SK-N-SH (cell line): ENCODE measurements at regions not wholly inside any gene's neighbourhood (a gene's known extent, or its start where the extent isn't known, plus 50 kb on each side); places are given as distances from the start of the nearest gene placed in this dataset.

ENCODE experiments used
- CTCF ChIA-PET: fragments of 300-600, 350-600 bp; formaldehyde crosslinking; extraction: SDS; loops from one replicate; lab custom pipeline; 2021; lab: Yijun Ruan, JAX
- POLR2A ChIA-PET: fragments of 350-600 bp; sonication (Branson Sonifier 250); formaldehyde crosslinking; extraction: SDS; loops from one replicate; lab custom pipeline; 2020; ENCODE audit warnings: antibody characterized with exemption, inconsistent platforms; lab: Yijun Ruan, JAX
- DNase-seq: peaks from one replicate; pipeline ENCODE4 v3.0.0; 2012
- H2AFZ ChIP-seq: fragments of 200-600 bp; sonication (generic); 2 replicates; pipeline ENCODE4 v1.8.1; 2016; ENCODE audit warnings: antibody characterized with exemption, mild to moderate bottlenecking, low read depth
- H3F3A ChIP-seq: fragments of 200-600 bp; sonication (generic); replicated peaks from 2 replicates; pipeline ENCODE3; 2016; ENCODE audit warnings: antibody characterized with exemption, mild to moderate bottlenecking; ENCODE audit not compliant: insufficient read depth
- H3K27ac ChIP-seq, 2 experiments: fragments of 200-500 bp in 1 of 2; fragments of 200-600 bp in 1 of 2; sonication (Bioruptor generic) in 1 of 2; sonication (generic), shearing (Covaris generic) in 1 of 2; 2 replicates each; pipeline versions ENCODE4 v1.5.1 to v1.6.1; 2014 to 2016; ENCODE audit warnings: low read depth in 2 of 2, inconsistent platforms in 1 of 2, low read length in 1 of 2, mild to moderate bottlenecking in 1 of 2, mixed read lengths in 1 of 2
- H3K27me3 ChIP-seq: fragments of 200-600 bp; sonication (generic), shearing (Covaris generic); 2 replicates; pipeline ENCODE4 v1.6.1; 2016; ENCODE audit warnings: mixed run types; ENCODE audit not compliant: insufficient read depth
- H3K36me3 ChIP-seq, 2 experiments: fragments of 200-500 bp in 1 of 2; fragments of 200-600 bp in 1 of 2; sonication (Bioruptor generic) in 1 of 2; sonication (generic) in 1 of 2; replicated peaks in 1 of 2; 2 replicates each; pipeline versions ENCODE3 to v1.5.1; 2014 to 2016; ENCODE audit warnings: low read length in 1 of 2, mild to moderate bottlenecking in 1 of 2; ENCODE audit not compliant: insufficient read depth in 2 of 2, control insufficient read depth in 1 of 2
- H3K4me1 ChIP-seq, 2 experiments: fragments of 200-500 bp in 1 of 2; fragments of 200-600 bp in 1 of 2; sonication (Bioruptor generic) in 1 of 2; sonication (generic), shearing (Covaris generic) in 1 of 2; 2 replicates each; pipeline versions ENCODE4 v1.5.1 to v1.6.1; 2014 to 2016; ENCODE audit warnings: low read depth in 1 of 2, low read length in 1 of 2, mixed run types in 1 of 2; ENCODE audit not compliant: insufficient read depth in 2 of 2, control insufficient read depth in 1 of 2
- H3K4me2 ChIP-seq: fragments of 200-600 bp; sonication (generic), shearing (Covaris generic); 2 replicates; pipeline ENCODE4 v1.6.1; 2017; ENCODE audit warnings: mixed run types
- H3K4me3 ChIP-seq, 2 experiments: fragments of 200-500 bp in 1 of 2; fragments of 200-600 bp in 1 of 2; sonication (Bioruptor generic) in 1 of 2; sonication (generic), shearing (Covaris generic) in 1 of 2; 2 replicates each; pipeline versions ENCODE4 v1.5.1 to v1.8.1; 2014 to 2016; ENCODE audit warnings: low read depth in 2 of 2, inconsistent platforms in 1 of 2, low read length in 1 of 2, mild to moderate bottlenecking in 1 of 2, mixed read lengths in 1 of 2, moderate library complexity in 1 of 2
- H3K79me2 ChIP-seq: fragments of 200-600 bp; sonication (generic); 2 replicates; pipeline ENCODE4 v1.8.1; 2017; ENCODE audit warnings: mild to moderate bottlenecking; ENCODE audit not compliant: insufficient read depth
- H3K9ac ChIP-seq: fragments of 200-600 bp; sonication (generic); 2 replicates; pipeline ENCODE4 v1.6.1; 2017; ENCODE audit warnings: mixed run types
- H3K9me2 ChIP-seq: fragments of 200-600 bp; sonication (generic); 2 replicates; pipeline ENCODE4 v1.6.1; 2017; ENCODE audit warnings: mixed run types
- H3K9me3 ChIP-seq: fragments of 200-600 bp; sonication (generic); 2 replicates; pipeline ENCODE4 v1.6.1; 2017; ENCODE audit warnings: mixed run types, mild to moderate bottlenecking, moderate library complexity
- H4K20me1 ChIP-seq: fragments of 200-600 bp; sonication (generic); 2 replicates; pipeline ENCODE4 v1.6.1; 2017; ENCODE audit warnings: mild to moderate bottlenecking, mixed run types; ENCODE audit not compliant: insufficient read depth
- CTCF ChIP-seq: fragments of 200-600 bp; sonication (generic); IDR thresholded peaks from 2 replicates; pipeline ENCODE4 v1.6.1; 2017; ENCODE audit warnings: antibody characterized with exemption, mild to moderate bottlenecking, moderate library complexity
- FOSL2 ChIP-seq: IDR thresholded peaks from 2 replicates; pipeline ENCODE4 v1.4.0; 2012; ENCODE audit warnings: low read depth, mild to moderate bottlenecking, moderate library complexity, borderline replicate concordance
- MXI1 ChIP-seq: IDR thresholded peaks from 2 replicates; pipeline ENCODE4 v1.6.1; 2012; ENCODE audit warnings: mild to moderate bottlenecking, low read depth, low read length, improper control_type of control experiment
- NRF1 ChIP-seq: IDR thresholded peaks from 2 replicates; pipeline ENCODE4 v1.6.1; 2012; ENCODE audit warnings: low read depth, mild to moderate bottlenecking, low read length
- POLR2AphosphoS5 ChIP-seq: IDR thresholded peaks from 2 replicates; pipeline ENCODE4 v1.6.1; 2012; ENCODE audit warnings: low read depth, low read length
- REST ChIP-seq: IDR thresholded peaks from 2 replicates; pipeline ENCODE4 v1.6.1; 2012; ENCODE audit warnings: mild to moderate bottlenecking, low read depth, low read length, moderate library complexity
- RFX5 ChIP-seq: IDR thresholded peaks from 2 replicates; pipeline ENCODE4 v1.6.1; 2012; ENCODE audit warnings: mild to moderate bottlenecking, improper control_type of control experiment, low read length
- SIN3A ChIP-seq: IDR thresholded peaks from 2 replicates; pipeline ENCODE4 v1.6.1; 2012; ENCODE audit warnings: low read depth, mild to moderate bottlenecking, low read length, moderate library complexity, borderline replicate concordance
- TEAD4 ChIP-seq: IDR thresholded peaks from 2 replicates; pipeline ENCODE4 v1.4.0; 2012; ENCODE audit warnings: mild to moderate bottlenecking, borderline replicate concordance; ENCODE audit not compliant: insufficient read depth
- YY1 ChIP-seq: IDR thresholded peaks from 2 replicates; pipeline ENCODE4 v1.4.0; 2012; ENCODE audit warnings: low read depth, mild to moderate bottlenecking
- WGBS: methylation state at CpG from one replicate; pipeline ENCODE4 v1.1.6; 2017; ENCODE audit warnings: low lambda C conversion rate; 5-methylcytosine and 5-hydroxymethylcytosine counted together
- TF ChIP-seq, protein P1 (sequence below): fragments of 150-350 bp; IDR thresholded peaks from 2 replicates; pipeline ENCODE4 v1.6.1; 2017; ENCODE audit warnings: antibody characterized with exemption, low read length, low read depth, borderline replicate concordance
- TF ChIP-seq, protein P2 (sequence below): IDR thresholded peaks from 2 replicates; pipeline ENCODE4; 2012
- TF ChIP-seq, protein P3 (sequence below): IDR thresholded peaks from 2 replicates; pipeline ENCODE4 v1.4.0; 2012; ENCODE audit warnings: low read depth
- TF ChIP-seq, protein P4 (sequence below): fragments of 150-350 bp; IDR thresholded peaks from 2 replicates; pipeline ENCODE4 v1.6.1; 2016; ENCODE audit warnings: mild to moderate bottlenecking, low read depth, low read length

DNA sequence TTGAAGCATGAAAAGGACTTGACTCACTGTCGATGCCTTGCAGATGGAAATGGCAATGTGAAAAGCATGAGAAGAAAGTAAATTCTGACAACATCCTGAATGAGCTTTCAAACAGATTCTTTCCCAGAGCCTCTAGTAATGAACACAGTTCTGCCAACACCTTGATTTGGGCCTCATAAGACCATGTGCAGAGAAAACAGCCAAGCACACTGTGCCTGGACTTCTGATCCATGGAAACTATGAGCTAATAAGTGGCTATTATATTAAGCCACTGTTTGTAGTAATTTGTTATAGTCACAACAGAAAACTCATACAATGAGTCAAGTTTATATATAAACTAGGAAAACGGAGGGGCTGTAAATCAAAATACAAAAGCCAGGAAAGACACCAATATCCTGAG, 477.3 kb downstream of the MBD2 start:
- CTCF ChIA-PET: no interaction called here

GRCh38 chr18:53745986-53746385, 478.5 kb downstream of the MBD2 start:
- H3K4me3 ChIP-seq: no peak overlapping the region
- no peaks in the 10 kb centered on the region; a peak in 1 of 4 replicates for H3K4me1 ChIP-seq
- H3K9ac ChIP-seq: no peak overlapping the region
- H4K20me1 ChIP-seq: no peaks in the 10 kb centered on the region
- ChIA-PET POLR2A (no interaction called here), CTCF (no interaction called here)
- no peak overlapping the region for H2AFZ ChIP-seq
- no peaks in the 10 kb centered on the region for H3F3A ChIP-seq
- no peak overlapping the region for H3K4me2 ChIP-seq
- 3% methylated on average over 1 of the region's 1 CpG for WGBS
- H3K27ac ChIP-seq: no peak overlapping the region
- H3K27me3 ChIP-seq: no peaks in the 10 kb centered on the region
- no peaks in the 10 kb centered on the region for H3K36me3 ChIP-seq
- peaks cover 4% of the 10 kb centered on the region for H3K9me3 ChIP-seq
- H3K79me2 ChIP-seq: no peaks in the 10 kb centered on the region
- no peaks in the 10 kb centered on the region for H3K9me2 ChIP-seq
- DNase-seq: no peak
- TF ChIP-seq, protein P1, sequence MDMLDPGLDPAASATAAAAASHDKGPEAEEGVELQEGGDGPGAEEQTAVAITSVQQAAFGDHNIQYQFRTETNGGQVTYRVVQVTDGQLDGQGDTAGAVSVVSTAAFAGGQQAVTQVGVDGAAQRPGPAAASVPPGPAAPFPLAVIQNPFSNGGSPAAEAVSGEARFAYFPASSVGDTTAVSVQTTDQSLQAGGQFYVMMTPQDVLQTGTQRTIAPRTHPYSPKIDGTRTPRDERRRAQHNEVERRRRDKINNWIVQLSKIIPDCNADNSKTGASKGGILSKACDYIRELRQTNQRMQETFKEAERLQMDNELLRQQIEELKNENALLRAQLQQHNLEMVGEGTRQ: no peak
- TF ChIP-seq CTCF (no peak), NRF1 (no peak), TEAD4 (no peak), REST (no peak), RFX5 (no peak)
- TF ChIP-seq, protein P2, sequence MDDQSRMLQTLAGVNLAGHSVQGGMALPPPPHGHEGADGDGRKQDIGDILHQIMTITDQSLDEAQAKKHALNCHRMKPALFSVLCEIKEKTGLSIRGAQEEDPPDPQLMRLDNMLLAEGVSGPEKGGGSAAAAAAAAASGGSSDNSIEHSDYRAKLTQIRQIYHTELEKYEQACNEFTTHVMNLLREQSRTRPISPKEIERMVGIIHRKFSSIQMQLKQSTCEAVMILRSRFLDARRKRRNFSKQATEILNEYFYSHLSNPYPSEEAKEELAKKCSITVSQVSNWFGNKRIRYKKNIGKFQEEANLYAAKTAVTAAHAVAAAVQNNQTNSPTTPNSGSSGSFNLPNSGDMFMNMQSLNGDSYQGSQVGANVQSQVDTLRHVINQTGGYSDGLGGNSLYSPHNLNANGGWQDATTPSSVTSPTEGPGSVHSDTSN: no peak

More for the DNA sequence above, 477.3 kb downstream of the MBD2 start:
- Histone ChIP-seq H3K9me2 (no peaks in the 10 kb centered on the region), H2AFZ (no peak overlapping the region), H3K9ac (no peak overlapping the region), H3K27ac (no peak overlapping the region), H3K9me3 (peaks cover 6% of the 10 kb centered on the region), H3F3A (no peaks in the 10 kb centered on the region), H3K79me2 (no peaks in the 10 kb centered on the region), H3K4me3 (no peak overlapping the region), H3K27me3 (no peaks in the 10 kb centered on the region), H3K4me1 (no peaks in the 10 kb centered on the region; a peak in 1 of 4 replicates), H3K36me3 (no peaks in the 10 kb centered on the region), H3K4me2 (no peak overlapping the region), H4K20me1 (no peaks in the 10 kb centered on the region)
- TF ChIP-seq, protein P3, sequence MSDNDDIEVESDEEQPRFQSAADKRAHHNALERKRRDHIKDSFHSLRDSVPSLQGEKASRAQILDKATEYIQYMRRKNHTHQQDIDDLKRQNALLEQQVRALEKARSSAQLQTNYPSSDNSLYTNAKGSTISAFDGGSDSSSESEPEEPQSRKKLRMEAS: no peak
- TF ChIP-seq YY1 (no peak), CTCF (no peak), MXI1 (no peak), SIN3A (no peak), FOSL2 (no peak), NRF1 (no peak), POLR2AphosphoS5 (no peak)
- TF ChIP-seq, protein P4, sequence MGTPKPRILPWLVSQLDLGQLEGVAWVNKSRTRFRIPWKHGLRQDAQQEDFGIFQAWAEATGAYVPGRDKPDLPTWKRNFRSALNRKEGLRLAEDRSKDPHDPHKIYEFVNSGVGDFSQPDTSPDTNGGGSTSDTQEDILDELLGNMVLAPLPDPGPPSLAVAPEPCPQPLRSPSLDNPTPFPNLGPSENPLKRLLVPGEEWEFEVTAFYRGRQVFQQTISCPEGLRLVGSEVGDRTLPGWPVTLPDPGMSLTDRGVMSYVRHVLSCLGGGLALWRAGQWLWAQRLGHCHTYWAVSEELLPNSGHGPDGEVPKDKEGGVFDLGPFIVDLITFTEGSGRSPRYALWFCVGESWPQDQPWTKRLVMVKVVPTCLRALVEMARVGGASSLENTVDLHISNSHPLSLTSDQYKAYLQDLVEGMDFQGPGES: no peak
- 39% methylated on average over 2 of the region's 2 CpGs for WGBS
- no peak for DNase-seq
- POLR2A ChIA-PET: no interaction called here
